Spleen (tissue), 11 donors: ENCODE measurements at regions not wholly inside any gene's neighbourhood (a gene's known extent, or its start where the extent isn't known, plus 50 kb on each side); places are given as distances from the start of the nearest gene placed in this dataset.

Source experiments
- DNase-seq: peaks from one replicate; pipeline ENCODE4 v3.0.0-alpha.2; 2020
- H3K27ac ChIP-seq, 8 donors: fragments of 200-600 bp; sonication (generic) in 7 of 8; 1 replicate in 4 of 8; 2 replicates in 4 of 8; pipeline versions ENCODE4 v1.5.0 to v1.8.0; 2016 to 2021; ENCODE audit warnings: inconsistent platforms in 4 of 8, mild to moderate bottlenecking in 4 of 8, moderate library complexity in 1 of 8
- H3K27me3 ChIP-seq, 7 donors: fragments of 200-600 bp; sonication (generic) in 6 of 7; replicated peaks in 1 of 7; 1 replicate in 4 of 7; 2 replicates in 3 of 7; pipeline versions ENCODE4 v1.5.0 to v1.8.0; 2016 to 2021; ENCODE audit warnings: inconsistent platforms in 3 of 7, mild to moderate bottlenecking in 1 of 7
- H3K36me3 ChIP-seq, 6 donors: fragments of 200-600 bp; sonication (generic) in 5 of 6; 1 replicate in 4 of 6; 2 replicates in 2 of 6; pipeline versions ENCODE4 v1.5.0 to v1.8.0; 2016 to 2021; ENCODE audit warnings: inconsistent platforms in 2 of 6
- H3K4me1 ChIP-seq, 6 donors: fragments of 200-600 bp; sonication (generic) in 5 of 6; 1 replicate in 3 of 6; 2 replicates in 3 of 6; pipeline versions ENCODE4 v1.5.0 to v1.8.0; 2016 to 2021; ENCODE audit warnings: inconsistent platforms in 3 of 6
- H3K4me3 ChIP-seq, 8 donors: fragments of 200-600 bp; sonication (generic) in 7 of 8; 1 replicate in 4 of 8; 2 replicates in 4 of 8; pipeline versions ENCODE4 v1.5.0 to v1.8.0; 2016 to 2021; ENCODE audit warnings: inconsistent platforms in 4 of 8, mild to moderate bottlenecking in 4 of 8, moderate library complexity in 2 of 8
- H3K9me3 ChIP-seq, 8 donors: fragments of 200-600 bp; sonication (generic) in 7 of 8; 1 replicate in 4 of 8; 2 replicates in 4 of 8; pipeline versions ENCODE4 v1.5.0 to v1.8.0; 2016 to 2021; ENCODE audit warnings: inconsistent platforms in 4 of 8
- CTCF ChIP-seq, 11 experiments: fragments of 200-600 bp in 7 of 11; fragments of 450-650 bp in 4 of 11; sonication (generic) in 4 of 11; IDR thresholded peaks in 8 of 11; conservative IDR thresholded peaks in 3 of 11; 1 replicate in 7 of 11; 2 replicates in 4 of 11; pipeline versions ENCODE4 v1.4.0 to v1.8.0; 2016 to 2021; ENCODE audit warnings: antibody characterized with exemption in 11 of 11, inconsistent platforms in 4 of 11, mild to moderate bottlenecking in 1 of 11
- POLR2A ChIP-seq, 3 donors: fragments of 450-650 bp; IDR thresholded peaks; one replicate each; pipeline ENCODE4 v1.5.1; 2017; ENCODE audit warnings: antibody characterized with exemption in 3 of 3, mild to moderate bottlenecking in 1 of 3
- POLR2AphosphoS5 ChIP-seq, 3 donors: sonication (generic); formaldehyde crosslinking; IDR thresholded peaks; one replicate each; pipeline ENCODE4 v1.5.1; 2017; ENCODE audit warnings: antibody characterized with exemption in 3 of 3
- WGBS, 5 donors: extraction: QIAGEN DNeasy Blood & Tissue Kit in 3 of 5; methylation state at CpG; one replicate each; pipeline versions ENCODE4 v1.1.5 to v1.1.7; 2013 to 2018; 5-methylcytosine and 5-hydroxymethylcytosine counted together
- intact Hi-C: fragments of 100-400 bp; cut with DNase I; formaldehyde crosslinking; loops from one replicate; pipeline ENCODE4 v1.15.0; 2023; ENCODE audit warnings: low total_unique reads
- donor health status: healthy with polysubstance abuse.
- donor health status: DM: no; HTN: no; CAD: no; lungs with moderate emphysema.
- donor health status: DM: no; HTN: no; CAD: no.
- donor health status: Bipolar disorder and iron deficiency.
- donor health status: healthy.
- donor health status: DM: no; HTN: no; CAD: no.
- donor health status: DM: yes; HTN: yes; CAD: no.

GRCh38 chr6:160911949-160912348, 79.6 kb upstream of the MAP3K4 start:
- intact Hi-C loops, result no loop called here
- no peak overlapping the region for H3K4me3 ChIP-seq
- H3K36me3 ChIP-seq, result no peaks in the 10 kb centered on the region
- no peak for DNase-seq
- H3K27me3 ChIP-seq, result peaks cover 0 to 5% (median 0%) of the 10 kb centered on the region in 7 donors
- 86 to 95% (median 89%) methylated on average over 5 of the region's 5 CpGs for WGBS, 5 donors
- H3K27ac ChIP-seq, result no peak overlapping the region
- peaks cover 0 to 36% (median 22%) of the 10 kb centered on the region in 8 donors for H3K9me3 ChIP-seq
- TF ChIP-seq POLR2A (IDR thresholded peaks at IDR 0.05) (no peak), POLR2AphosphoS5 (IDR thresholded peaks at IDR 0.05) (no peak), CTCF (IDR thresholded peaks at IDR 0.05 in 8 of 11, conservative IDR thresholded peaks at IDR 0.05 in 3 of 11) (no peak)
- H3K4me1 ChIP-seq, result no peaks in the 10 kb centered on the region

GRCh38 chr6:160912411-160912810, 79.2 kb upstream of the MAP3K4 start:
- Histone ChIP-seq H3K27ac (no peak overlapping the region), H3K4me1 (no peaks in the 10 kb centered on the region), H3K4me3 (no peak overlapping the region), H3K27me3 (peaks cover 0 to 5% (median 0%) of the 10 kb centered on the region in 7 donors), H3K9me3 (peaks cover 0 to 36% (median 21%) of the 10 kb centered on the region in 8 donors), H3K36me3 (no peaks in the 10 kb centered on the region)
- TF ChIP-seq CTCF (IDR thresholded peaks at IDR 0.05 in 8 of 11, conservative IDR thresholded peaks at IDR 0.05 in 3 of 11) (no peak), POLR2A (IDR thresholded peaks at IDR 0.05) (no peak), POLR2AphosphoS5 (IDR thresholded peaks at IDR 0.05) (no peak)
- intact Hi-C loops, result no loop called here
- no peak for DNase-seq
- WGBS, 5 donors, result 86 to 92% (median 89%) methylated on average over 6 of the region's 6 CpGs

- DNase-seq, result no peak
These were observed 74.0 kb upstream of the MAP3K4 start for GRCh38 chr6:160917572-160917971.

More at GRCh38 chr6:160917572-160917971, 74.0 kb upstream of the MAP3K4 start:
- Histone ChIP-seq H3K4me1 (no peaks in the 10 kb centered on the region), H3K36me3 (no peaks in the 10 kb centered on the region), H3K4me3 (no peak overlapping the region), H3K27me3 (no peaks in the 10 kb centered on the region), H3K27ac (no peak overlapping the region), H3K9me3 (peaks cover 0 to 22% (median 17%) of the 10 kb centered on the region in 8 donors)
- TF ChIP-seq POLR2AphosphoS5 (IDR thresholded peaks at IDR 0.05), result no peak
- TF ChIP-seq CTCF (IDR thresholded peaks at IDR 0.05 in 8 of 11, conservative IDR thresholded peaks at IDR 0.05 in 3 of 11), result no peak
- no peak for TF ChIP-seq POLR2A (IDR thresholded peaks at IDR 0.05)
- intact Hi-C loops, result no loop called here
- 79 to 90% (median 90%) methylated on average over 3 of the region's 3 CpGs for WGBS, 5 donors
